ENCODE measurements at regions not wholly inside any gene's neighbourhood (a gene's known extent, or its start where the extent isn't known, plus 50 kb on each side); places are given as distances from the start of the nearest gene placed in this dataset.

- DNase-seq (ENCODE audit: low read depth): no peak
- TF ChIP-seq CTCF (conservative IDR thresholded peaks at IDR 0.05; ENCODE audit: low read depth, low read length): no peak
- no peak overlapping the region for H3K4me3 ChIP-seq (ENCODE audit: low read length)
These were observed 445.1 kb upstream of the TRIB2 start for GRCh38 chr2:12271589-12271984.

- DNase-seq (ENCODE audit: low read depth): no peak
These were observed 443.6 kb upstream of the TRIB2 start for GRCh38 chr2:12273111-12273510.

GRCh38 chr2:12274591-12274990 lies 442.1 kb upstream of the TRIB2 start:
- TF ChIP-seq CTCF (conservative IDR thresholded peaks at IDR 0.05; ENCODE audit: low read depth, low read length): no peak
- no peak overlapping the region for H3K4me3 ChIP-seq (ENCODE audit: low read length)
- DNase-seq (ENCODE audit: low read depth): no peak

More at GRCh38 chr2:12273111-12273510, 443.6 kb upstream of the TRIB2 start:
- TF ChIP-seq CTCF (conservative IDR thresholded peaks at IDR 0.05; ENCODE audit: low read depth, low read length): no peak
- no peak overlapping the region for H3K4me3 ChIP-seq (ENCODE audit: low read length)

- DNase-seq (ENCODE audit: low read depth): no peak
- H3K4me3 ChIP-seq (ENCODE audit: low read length): no peak overlapping the region
- TF ChIP-seq CTCF (conservative IDR thresholded peaks at IDR 0.05; ENCODE audit: low read depth, low read length): no peak
These were observed 439.3 kb upstream of the TRIB2 start for GRCh38 chr2:12277241-12278034.

GRCh38 chr2:12278217-12278750 lies 438.5 kb upstream of the TRIB2 start:
- no peak for TF ChIP-seq CTCF (conservative IDR thresholded peaks at IDR 0.05; ENCODE audit: low read depth, low read length)
- H3K4me3 ChIP-seq (ENCODE audit: low read length): no peak overlapping the region
- no peak for DNase-seq (ENCODE audit: low read depth)

- DNase-seq (ENCODE audit: low read depth): no peak
- no peak overlapping the region for H3K4me3 ChIP-seq (ENCODE audit: low read length)
- TF ChIP-seq CTCF (conservative IDR thresholded peaks at IDR 0.05; ENCODE audit: low read depth, low read length): no peak
These were observed 433.7 kb upstream of the TRIB2 start for GRCh38 chr2:12282780-12283695.
